MCF 10A (cell line): ENCODE measurements at regions not wholly inside any gene's neighbourhood (a gene's known extent, or its start where the extent isn't known, plus 50 kb on each side); places are given as distances from the start of the nearest gene placed in this dataset.

Experiments
- BruUV-seq: library from RNA; stranded (reverse); fragments of 400-500 nt; replicated peaks from 2 replicates; lab custom pipeline; 2021; lab: Mats Ljungman, UMichigan
- CTCF ChIA-PET: fragments of 300-600 bp; sonication (Branson Sonifier 250); formaldehyde crosslinking; extraction: SDS; loops from one replicate; lab custom pipeline; 2021; ENCODE audit warnings: antibody characterized with exemption, inconsistent platforms; lab: Yijun Ruan, JAX
- POLR2A ChIA-PET: fragments of 300-600, 350-650 bp; sonication (Branson Sonifier 250); formaldehyde crosslinking; extraction: SDS; loops from one replicate; lab custom pipeline; 2020; ENCODE audit warnings: antibody characterized with exemption, inconsistent platforms; lab: Yijun Ruan, JAX
- DNase-seq: peaks from one replicate; pipeline ENCODE4 v3.0.0-alpha.2; 2018; ENCODE audit not compliant: unreplicated experiment
- H3K27ac Mint-ChIP-seq: one replicate; pipeline ENCODE4 v1.8.0; 2022; ENCODE audit warnings: mild to moderate bottlenecking, low read depth, mixed read lengths; ENCODE audit not compliant: unreplicated experiment
- H3K27me3 Mint-ChIP-seq: one replicate; pipeline ENCODE4 v1.8.0; 2022; ENCODE audit warnings: mixed read lengths; ENCODE audit not compliant: insufficient read depth, unreplicated experiment
- H3K36me3 Mint-ChIP-seq: one replicate; pipeline ENCODE4 v1.8.0; 2022; ENCODE audit warnings: mild to moderate bottlenecking, moderate library complexity, mixed read lengths; ENCODE audit not compliant: insufficient read depth, unreplicated experiment
- H3K4me1 Mint-ChIP-seq: one replicate; pipeline ENCODE4 v1.8.0; 2022; ENCODE audit warnings: mixed read lengths; ENCODE audit not compliant: insufficient read depth, unreplicated experiment
- H3K4me3 Mint-ChIP-seq: one replicate; pipeline ENCODE4 v1.8.0; 2022; ENCODE audit warnings: mild to moderate bottlenecking, moderate library complexity, mixed read lengths; ENCODE audit not compliant: unreplicated experiment
- H3K9me3 Mint-ChIP-seq: one replicate; pipeline ENCODE4 v1.8.0; 2022; ENCODE audit warnings: mixed read lengths; ENCODE audit not compliant: unreplicated experiment
- intact Hi-C: fragments of 100-400 bp; cut with micrococcal nuclease; formaldehyde crosslinking; loops from 2 replicates; pipeline ENCODE4 v1.14.1; 2022
- TF ChIP-seq, protein P1 (sequence below): fragments of 200-600 bp; IDR thresholded peaks from one replicate; pipeline ENCODE4 v1.8.0; 2022; ENCODE audit warnings: antibody characterized with exemption, mild to moderate bottlenecking; ENCODE audit not compliant: unreplicated experiment

DNA sequence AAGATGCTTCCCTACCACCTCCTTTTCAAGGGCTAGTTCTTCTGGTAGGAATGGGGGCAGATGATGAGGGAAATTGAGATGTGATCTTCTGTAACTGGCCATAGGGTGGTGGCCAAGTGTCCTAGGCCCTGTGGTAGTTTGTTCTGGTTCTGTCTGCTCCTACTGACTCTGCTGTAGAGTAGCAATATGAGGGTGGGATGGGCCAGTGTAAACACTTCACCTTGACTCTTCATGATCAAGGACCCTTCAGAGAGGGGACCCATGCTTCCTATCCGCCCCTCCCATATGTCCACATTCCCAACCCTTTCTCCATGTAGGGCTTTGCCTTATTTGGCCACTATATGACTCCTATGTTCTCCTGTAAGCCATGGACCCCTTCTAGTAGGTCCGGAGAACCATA lies 230.3 kb upstream of the SESN3 start:
- no peak for DNase-seq
- Mint-ChIP-seq H3K27ac (no peak overlapping the region), H3K9me3 (no peaks in the 10 kb centered on the region), H3K27me3 (no peaks in the 10 kb centered on the region), H3K4me1 (no peaks in the 10 kb centered on the region), H3K4me3 (no peak overlapping the region), H3K36me3 (no peaks in the 10 kb centered on the region)
- no TSS peak for BruUV-seq
- intact Hi-C loops = no loop called here
- POLR2A ChIA-PET = no interaction called here
- TF ChIP-seq, protein P1, sequence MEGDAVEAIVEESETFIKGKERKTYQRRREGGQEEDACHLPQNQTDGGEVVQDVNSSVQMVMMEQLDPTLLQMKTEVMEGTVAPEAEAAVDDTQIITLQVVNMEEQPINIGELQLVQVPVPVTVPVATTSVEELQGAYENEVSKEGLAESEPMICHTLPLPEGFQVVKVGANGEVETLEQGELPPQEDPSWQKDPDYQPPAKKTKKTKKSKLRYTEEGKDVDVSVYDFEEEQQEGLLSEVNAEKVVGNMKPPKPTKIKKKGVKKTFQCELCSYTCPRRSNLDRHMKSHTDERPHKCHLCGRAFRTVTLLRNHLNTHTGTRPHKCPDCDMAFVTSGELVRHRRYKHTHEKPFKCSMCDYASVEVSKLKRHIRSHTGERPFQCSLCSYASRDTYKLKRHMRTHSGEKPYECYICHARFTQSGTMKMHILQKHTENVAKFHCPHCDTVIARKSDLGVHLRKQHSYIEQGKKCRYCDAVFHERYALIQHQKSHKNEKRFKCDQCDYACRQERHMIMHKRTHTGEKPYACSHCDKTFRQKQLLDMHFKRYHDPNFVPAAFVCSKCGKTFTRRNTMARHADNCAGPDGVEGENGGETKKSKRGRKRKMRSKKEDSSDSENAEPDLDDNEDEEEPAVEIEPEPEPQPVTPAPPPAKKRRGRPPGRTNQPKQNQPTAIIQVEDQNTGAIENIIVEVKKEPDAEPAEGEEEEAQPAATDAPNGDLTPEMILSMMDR = no peak
- CTCF ChIA-PET = interaction anchor here (0.7 to 1.1 kb wide), 2 partner anchors 15 to 30 kb away, joined by 3 read pairs; no protein-coding TSS in a partner anchor

DNA sequence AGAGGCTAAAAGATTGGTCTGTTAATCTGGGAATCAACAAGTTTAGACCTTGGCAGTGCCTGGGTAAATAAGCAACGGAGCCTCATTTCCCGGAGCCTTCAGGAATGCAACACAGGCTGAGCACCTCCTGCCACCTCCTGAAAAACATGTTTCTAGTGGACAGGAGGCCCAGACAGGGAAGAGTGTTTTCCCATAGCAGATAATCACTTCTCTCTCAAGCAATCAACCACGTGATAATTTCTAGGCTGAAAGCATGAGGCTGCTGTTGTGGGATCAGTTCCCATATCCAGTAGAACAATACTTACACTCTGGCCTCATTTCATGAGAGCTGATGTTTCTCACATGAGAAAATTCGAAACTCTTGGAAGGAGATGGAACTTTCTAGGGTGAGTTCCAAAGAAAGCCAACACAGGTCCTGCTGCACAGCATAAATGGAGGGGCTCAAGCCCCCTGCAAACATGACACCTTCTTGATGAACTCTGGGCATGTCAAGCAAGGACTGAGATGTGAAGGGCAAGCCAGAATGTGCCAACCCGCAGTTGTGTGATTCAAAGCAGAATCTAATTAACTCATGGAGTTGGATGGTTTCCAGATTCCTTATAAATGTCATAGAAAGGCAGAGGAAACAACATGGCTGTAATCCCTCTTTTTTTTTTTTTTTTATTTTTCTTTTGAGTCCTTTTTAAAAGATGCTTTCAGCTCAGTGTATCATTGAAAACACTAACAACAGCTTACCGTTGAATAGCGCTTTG lies 228.5 kb upstream of the SESN3 start:
- no peaks in the 10 kb centered on the region for H3K4me1 Mint-ChIP-seq
- no peaks in the 10 kb centered on the region for H3K9me3 Mint-ChIP-seq
- TF ChIP-seq, protein P1 = no peak
- BruUV-seq = no TSS peak
- no peaks in the 10 kb centered on the region for H3K36me3 Mint-ChIP-seq
- H3K27me3 Mint-ChIP-seq = no peaks in the 10 kb centered on the region
- ChIA-PET CTCF (interaction anchor here (0.6 to 0.7 kb wide), 2 partner anchors 246 to 302 kb away, joined by 3 read pairs; no protein-coding TSS in a partner anchor), POLR2A (interaction anchor here (0.5 to 0.8 kb wide), 2 partner anchors 8 to 1748 kb away, joined by 3 to 4 read pairs; no protein-coding TSS in a partner anchor)
- no peak overlapping the region for H3K4me3 Mint-ChIP-seq
- DNase-seq = peak; percentile 6
- no peak overlapping the region for H3K27ac Mint-ChIP-seq
- intact Hi-C loops = no loop called here

DNA sequence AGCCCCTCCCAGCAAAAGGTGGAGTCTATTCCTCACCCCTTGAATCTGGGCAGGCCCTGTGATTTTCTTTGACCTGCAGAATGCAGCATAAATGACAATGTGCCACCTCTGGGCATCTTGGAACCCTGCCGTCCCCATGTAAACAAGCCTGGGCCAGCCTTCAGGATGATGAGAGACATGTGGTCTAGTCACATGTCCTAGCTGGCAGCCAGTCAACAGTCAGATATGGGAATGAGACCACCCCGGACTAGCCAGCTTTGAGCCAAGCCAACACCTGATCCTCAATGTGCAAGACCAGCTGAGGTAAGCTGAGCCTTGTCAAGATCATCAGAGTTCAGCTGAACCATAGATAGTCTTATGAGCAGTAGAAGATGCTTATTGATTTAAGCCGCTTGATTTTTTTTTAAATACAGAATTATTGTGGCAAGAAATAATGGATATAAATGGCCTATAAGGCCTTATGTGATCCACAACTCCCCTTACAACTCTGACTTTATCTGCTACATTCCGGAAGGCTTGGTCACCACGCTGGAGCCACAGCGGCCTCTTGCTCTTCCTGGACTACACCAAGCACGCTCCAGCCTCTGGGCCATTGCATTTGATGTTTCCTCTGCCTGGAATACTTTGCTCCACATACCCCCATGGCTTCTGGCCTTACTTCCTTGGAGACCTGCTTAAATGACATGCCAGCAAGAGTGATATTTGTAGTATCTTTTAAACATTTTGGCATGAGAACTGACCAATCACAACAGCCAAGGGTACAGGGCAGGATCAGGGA lies 225.9 kb upstream of the SESN3 start:
- Mint-ChIP-seq H3K27ac (no peak overlapping the region), H3K36me3 (no peaks in the 10 kb centered on the region), H3K9me3 (no peaks in the 10 kb centered on the region), H3K27me3 (no peaks in the 10 kb centered on the region), H3K4me1 (peaks cover 14% of the 10 kb centered on the region), H3K4me3 (no peak overlapping the region)
- no peak for DNase-seq
- intact Hi-C loops = no loop called here
- CTCF ChIA-PET = interaction anchor here (0.6 kb wide), 1 partner anchor 227 kb away, joined by 7 read pairs; no protein-coding TSS in a partner anchor
- TF ChIP-seq, protein P1 = no peak
- POLR2A ChIA-PET = interaction anchor here (0.6 to 0.9 kb wide), 2 partner anchors 40 to 204 kb away, joined by 3 read pairs; no protein-coding TSS in a partner anchor
- BruUV-seq = no TSS peak
